Activated B cell treated with CpG ODN at 0.5 μM for 24 hours (primary cell): ENCODE measurements at regions not wholly inside any gene's neighbourhood (a gene's known extent, or its start where the extent isn't known, plus 50 kb on each side); places are given as distances from the start of the nearest gene placed in this dataset.

ENCODE experiments used
- ATAC-seq: fragments of 200-7000 bp; cut with Tn5 transposase; one replicate; pipeline ENCODE4 v1.10.0; 2021; ENCODE audit warnings: low read depth, mild to moderate bottlenecking, moderate library complexity
- CTCF ChIA-PET: fragments of 350-600 bp; sonication (Branson Sonifier 250); formaldehyde crosslinking; loops from one replicate; lab custom pipeline; 2021; ENCODE audit warnings: antibody characterized with exemption; lab: Charles Lee
- POLR2A ChIA-PET: fragments of 350-600 bp; sonication (Branson Sonifier 250); formaldehyde crosslinking; loops from one replicate; lab custom pipeline; 2021; ENCODE audit warnings: antibody characterized with exemption; lab: Charles Lee
- DNase-seq: peaks from one replicate; pipeline ENCODE4 v3.0.0; 2022
- H3K27ac Mint-ChIP-seq: one replicate; pipeline ENCODE4 v1.8.0; 2020; ENCODE audit warnings: mixed read lengths
- H3K27me3 Mint-ChIP-seq: one replicate; pipeline ENCODE4 v1.8.0; 2021; ENCODE audit warnings: mixed read lengths
- H3K36me3 Mint-ChIP-seq: one replicate; pipeline ENCODE4 v1.8.0; 2021; ENCODE audit warnings: low read depth, mixed read lengths
- H3K4me1 Mint-ChIP-seq: one replicate; pipeline ENCODE4 v1.8.0; 2021; ENCODE audit warnings: mixed read lengths
- H3K4me3 Mint-ChIP-seq: one replicate; pipeline ENCODE4 v1.8.0; 2020; ENCODE audit warnings: mild to moderate bottlenecking, mixed read lengths
- H3K9me3 Mint-ChIP-seq: one replicate; pipeline ENCODE4 v1.8.0; 2020; ENCODE audit warnings: mixed read lengths
- CTCF ChIP-seq: fragments of 200-600 bp; IDR thresholded peaks from one replicate; pipeline ENCODE4 v1.8.0; 2022; ENCODE audit warnings: antibody characterized with exemption, mild to moderate bottlenecking
- intact Hi-C: fragments of 100-400 bp; cut with micrococcal nuclease; formaldehyde crosslinking; loops from one replicate; pipeline ENCODE4 v1.15.1; 2024

DNA sequence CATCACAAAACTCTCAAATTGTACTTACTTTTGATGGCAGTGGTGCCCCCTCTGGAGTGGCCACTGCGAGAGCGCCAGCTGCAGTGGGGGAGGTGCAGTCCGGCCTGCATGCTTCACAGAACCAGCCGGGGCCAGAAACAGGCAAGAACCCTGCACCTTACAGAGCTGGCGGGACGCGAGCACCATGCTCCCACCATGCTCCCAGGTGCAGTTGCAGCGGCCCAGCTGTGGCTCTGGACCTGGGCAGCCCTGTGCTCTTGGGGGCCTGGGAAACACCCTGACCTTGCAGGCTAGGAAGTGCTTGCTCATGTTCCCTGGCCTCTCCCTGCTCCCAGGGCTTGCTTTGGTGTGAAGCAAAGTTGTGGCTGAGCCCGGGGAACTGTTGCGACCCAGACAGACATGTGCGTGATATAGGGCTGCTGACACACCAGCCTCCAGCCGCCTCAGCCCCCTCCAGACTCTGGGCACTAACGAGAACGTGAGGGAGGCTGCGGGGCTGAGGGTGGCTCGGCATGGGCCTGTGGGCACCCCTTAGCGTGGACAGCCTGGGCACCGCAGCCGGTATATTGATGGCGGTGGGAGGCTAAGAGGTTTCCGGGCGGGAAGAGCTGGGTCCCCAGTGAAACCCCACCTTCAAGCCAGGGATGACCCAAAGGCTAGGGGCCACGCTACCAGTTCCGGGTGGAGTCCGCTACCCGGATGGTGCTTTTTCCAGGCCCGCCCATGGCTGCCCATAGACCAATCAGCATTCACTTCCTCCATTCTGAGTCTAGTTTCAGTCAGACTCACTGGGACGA is 1809.9 kb upstream of the ACO1 start:
- DNase-seq = no peak
- intact Hi-C loops = no loop called here
- CTCF ChIA-PET = no interaction called here

DNA sequence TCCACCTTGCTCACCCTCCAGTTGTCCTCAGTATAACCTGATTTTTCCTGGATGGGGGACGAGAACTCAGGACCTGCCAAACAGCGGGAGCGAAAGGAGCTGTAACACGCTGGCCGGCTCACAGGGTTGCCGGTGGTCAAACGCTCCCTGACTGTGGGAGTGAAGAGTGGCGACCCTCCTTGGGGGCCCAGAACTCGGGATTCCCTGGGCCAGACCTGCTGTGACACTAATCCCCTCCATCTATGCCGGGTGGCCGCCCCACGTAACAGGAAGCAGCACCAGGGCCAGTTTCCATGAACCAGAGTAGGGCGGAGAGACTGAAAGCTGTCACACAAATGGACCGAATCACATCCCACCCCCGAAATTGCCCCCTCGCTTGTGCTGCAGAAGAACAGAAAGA is 1809.2 kb upstream of the ACO1 start:
- no peak for DNase-seq
- no peaks in the 10 kb centered on the region for H3K4me1 Mint-ChIP-seq
- no peak for TF ChIP-seq CTCF
- no peak for ATAC-seq
- ChIA-PET CTCF (no interaction called here), POLR2A (no interaction called here)
- intact Hi-C loops = no loop called here
- H3K9me3 Mint-ChIP-seq = peaks cover 5% of the 10 kb centered on the region
- H3K27ac Mint-ChIP-seq = no peak overlapping the region
- H3K4me3 Mint-ChIP-seq = no peak overlapping the region
- no peaks in the 10 kb centered on the region for H3K36me3 Mint-ChIP-seq
- no peaks in the 10 kb centered on the region for H3K27me3 Mint-ChIP-seq

More for the DNA sequence above, 1809.9 kb upstream of the ACO1 start:
- Mint-ChIP-seq H3K4me3 (no peak overlapping the region), H3K27me3 (no peaks in the 10 kb centered on the region), H3K4me1 (no peaks in the 10 kb centered on the region), H3K27ac (no peak overlapping the region), H3K36me3 (no peaks in the 10 kb centered on the region), H3K9me3 (peaks cover 5% of the 10 kb centered on the region)
- ATAC-seq = no peak
- POLR2A ChIA-PET = no interaction called here
- no peak for TF ChIP-seq CTCF

- no peak for TF ChIP-seq CTCF
- POLR2A ChIA-PET = no interaction called here
- no peak overlapping the region for H3K4me3 Mint-ChIP-seq
- no peaks in the 10 kb centered on the region for H3K36me3 Mint-ChIP-seq
- no peaks in the 10 kb centered on the region for H3K4me1 Mint-ChIP-seq
- intact Hi-C loops = no loop called here
- DNase-seq (no peak), ATAC-seq (no peak)
- CTCF ChIA-PET = no interaction called here
- no peaks in the 10 kb centered on the region for H3K27me3 Mint-ChIP-seq
- H3K9me3 Mint-ChIP-seq = peaks cover 5% of the 10 kb centered on the region
- H3K27ac Mint-ChIP-seq = no peak overlapping the region
Measured at GRCh38 chr9:30575691-30576090, 1808.8 kb upstream of the ACO1 start.

- DNase-seq = no peak
- CTCF ChIA-PET = no interaction called here
- Mint-ChIP-seq H3K36me3 (no peaks in the 10 kb centered on the region), H3K4me1 (no peaks in the 10 kb centered on the region), H3K9me3 (no peaks in the 10 kb centered on the region), H3K27ac (no peak overlapping the region), H3K4me3 (no peak overlapping the region), H3K27me3 (no peaks in the 10 kb centered on the region)
- no peak for TF ChIP-seq CTCF
- intact Hi-C loops = no loop called here
- no peak for ATAC-seq
- POLR2A ChIA-PET = no interaction called here
Measured at GRCh38 chr9:30579810-30580209, 1804.6 kb upstream of the ACO1 start.

- H3K27ac Mint-ChIP-seq = no peak overlapping the region
- ATAC-seq = no peak
- intact Hi-C loops = no loop called here
Measured at GRCh38 chr9:30582240-30582639, 1802.2 kb upstream of the ACO1 start.

More at GRCh38 chr9:30582240-30582639, 1802.2 kb upstream of the ACO1 start:
- Mint-ChIP-seq H3K4me1 (no peaks in the 10 kb centered on the region), H3K9me3 (no peaks in the 10 kb centered on the region), H3K36me3 (no peaks in the 10 kb centered on the region), H3K27me3 (no peaks in the 10 kb centered on the region), H3K4me3 (no peak overlapping the region)
- CTCF ChIA-PET = no interaction called here
- no peak for DNase-seq
- no peak for TF ChIP-seq CTCF
- POLR2A ChIA-PET = no interaction called here
